Fibroblast of gingiva (primary cell): ENCODE measurements at regions not wholly inside any gene's neighbourhood (a gene's known extent, or its start where the extent isn't known, plus 50 kb on each side); places are given as distances from the start of the nearest gene placed in this dataset.
"Not testable (repeated sequence)": the region's sequence is repeated elsewhere in the genome, so short reads cannot be mapped to it uniquely, and the experiment has no call there.

Experiments
- DNase-seq: peaks from one replicate; pipeline ENCODE4 v3.0.0-alpha.2; 2011; ENCODE audit warnings: low read depth

GRCh38 chr14:88929656-88930436, 105.4 kb downstream of the TTC8 start:
- no peak for DNase-seq

DNA sequence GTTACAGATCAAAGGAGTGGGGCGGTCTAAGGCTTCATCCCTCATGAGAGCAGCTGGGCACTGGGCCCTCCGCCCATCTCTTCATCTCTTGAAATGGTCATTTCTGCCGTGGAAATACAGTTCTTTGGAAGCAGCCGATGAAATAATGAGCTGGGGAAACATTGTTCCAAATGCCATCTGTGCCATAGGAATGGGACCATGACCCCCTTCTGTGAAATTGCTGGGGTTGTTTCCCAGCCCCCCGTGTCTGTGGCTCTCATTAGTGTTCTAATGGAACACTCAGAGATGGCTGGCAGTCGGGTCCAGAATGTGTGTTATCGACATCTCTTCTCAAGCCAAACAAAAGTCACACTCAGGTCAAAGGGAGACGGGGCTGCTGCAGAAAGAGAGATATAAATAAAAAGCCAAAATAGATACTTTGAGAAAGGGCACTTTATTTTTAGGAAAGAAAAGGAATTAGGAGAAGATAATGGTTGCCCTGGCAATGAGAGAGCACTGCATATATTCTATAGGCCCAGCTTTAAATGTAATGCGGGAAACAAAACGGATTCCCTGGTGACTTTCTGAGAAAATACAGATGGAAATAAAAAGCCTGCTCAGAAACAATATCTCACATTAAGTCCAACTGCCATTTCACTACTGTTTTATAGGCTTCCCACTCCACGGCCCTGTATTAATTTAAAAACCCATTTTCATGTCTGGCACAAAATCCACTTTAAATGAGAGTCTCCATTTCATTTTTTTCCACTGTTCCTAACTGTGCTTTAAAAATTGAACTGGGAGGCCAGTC, 107.1 kb downstream of the TTC8 start:
- no peak for DNase-seq

GRCh38 chr14:88933191-88933590, 108.7 kb downstream of the TTC8 start:
- no peak for DNase-seq

- no peak for DNase-seq
These were observed 109.9 kb downstream of the TTC8 start for GRCh38 chr14:88934351-88934806.

- DNase-seq: no peak
These were observed 110.6 kb downstream of the TTC8 start for GRCh38 chr14:88935083-88935482.

- no peak for DNase-seq
These were observed 113.3 kb downstream of the TTC8 start for GRCh38 chr14:88937706-88938105.

GRCh38 chr14:88940671-88941070, 116.2 kb downstream of the TTC8 start:
- no peak for DNase-seq

DNA sequence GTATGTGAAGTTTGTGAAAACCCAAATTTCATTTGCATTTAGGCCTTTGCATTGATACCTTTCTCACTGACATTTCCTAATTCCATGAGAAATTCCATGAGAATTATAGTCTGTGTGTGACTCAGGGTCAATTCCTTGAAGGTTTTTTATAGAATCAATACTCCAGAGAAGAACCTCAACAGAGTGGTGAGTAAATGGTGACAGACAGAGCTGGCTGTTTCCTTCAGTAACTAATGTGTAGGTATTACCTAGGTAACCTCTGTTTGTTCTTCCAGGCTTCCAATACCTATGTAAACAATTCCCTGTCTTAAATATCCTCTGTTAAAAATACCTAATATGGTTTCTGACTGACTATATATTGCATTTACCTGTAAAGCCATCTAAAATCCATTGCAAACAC, 117.0 kb downstream of the TTC8 start:
- no peak for DNase-seq

- no peak for DNase-seq
These were observed 123.5 kb downstream of the TTC8 start for GRCh38 chr14:88947646-88948598.

GRCh38 chr14:88950069-88950468, 125.6 kb downstream of the TTC8 start:
- DNase-seq: no peak

DNA sequence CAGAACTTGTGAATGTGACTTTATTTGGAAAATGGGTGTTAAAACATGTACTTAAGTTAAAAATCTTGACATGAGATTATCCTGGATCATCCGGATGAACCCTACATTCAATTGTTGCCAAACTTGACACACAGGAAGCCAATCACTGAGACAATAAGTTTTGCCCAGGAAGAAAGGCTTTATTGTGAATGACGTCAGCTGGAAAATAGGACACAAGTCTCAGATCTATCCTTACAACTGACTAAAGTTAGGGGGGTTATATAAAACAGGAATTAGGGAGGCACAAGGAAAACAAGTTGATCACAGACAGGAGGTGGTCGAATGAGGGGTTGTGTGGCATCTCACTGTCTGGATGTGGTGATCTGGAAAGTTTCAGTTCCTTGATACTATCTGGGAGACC, 126.9 kb downstream of the TTC8 start:
- no peak for DNase-seq

DNA sequence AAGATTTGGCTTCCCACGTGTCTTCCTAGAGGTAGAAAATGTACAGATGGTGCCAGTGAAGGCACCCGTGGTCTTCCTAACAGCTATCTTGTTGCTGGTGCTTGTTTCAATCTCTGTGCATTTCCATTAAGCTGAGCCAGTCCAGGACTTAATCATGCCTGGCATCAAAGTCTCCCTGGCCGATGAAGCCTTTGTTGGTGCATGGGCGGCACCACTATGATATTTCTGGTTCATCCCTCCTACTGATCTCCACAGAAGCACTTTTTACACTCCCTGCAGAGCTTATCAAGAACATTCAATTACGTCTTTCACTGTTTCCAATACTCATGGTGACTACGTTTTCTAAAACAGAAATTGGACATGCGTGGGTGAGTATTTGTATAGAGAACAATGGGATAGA, 128.4 kb downstream of the TTC8 start:
- no peak for DNase-seq

GRCh38 chr14:88955455-88955854, 131.0 kb downstream of the TTC8 start:
- no peak for DNase-seq

DNA sequence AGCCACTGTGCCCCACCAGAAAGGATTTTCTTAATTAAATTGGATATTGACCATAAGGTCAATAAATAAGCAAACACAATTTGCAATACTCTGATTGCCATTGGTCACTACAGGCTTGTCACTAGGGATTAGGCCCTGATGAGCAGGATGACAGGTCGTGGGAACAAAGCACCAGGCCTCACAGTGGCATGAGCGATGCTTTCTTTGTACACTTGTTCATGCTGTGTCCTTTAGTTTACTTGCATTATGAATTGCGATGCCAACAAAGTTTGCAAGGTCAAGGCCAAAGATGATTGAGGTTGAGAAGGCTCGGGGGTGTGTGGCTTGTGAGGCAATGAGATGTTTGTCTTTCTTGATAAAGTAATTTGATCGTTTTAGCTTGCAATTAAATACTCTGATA, 136.0 kb downstream of the TTC8 start:
- no peak for DNase-seq

GRCh38 chr14:88961214-88961613, 136.8 kb downstream of the TTC8 start:
- DNase-seq: no peak

GRCh38 chr14:88962356-88962755, 137.9 kb downstream of the TTC8 start:
- DNase-seq: no peak

- no peak for DNase-seq
These were observed 142.8 kb downstream of the TTC8 start for GRCh38 chr14:88967299-88967698.

GRCh38 chr14:88975043-88975830, 150.8 kb downstream of the TTC8 start:
- no peak for DNase-seq

DNA sequence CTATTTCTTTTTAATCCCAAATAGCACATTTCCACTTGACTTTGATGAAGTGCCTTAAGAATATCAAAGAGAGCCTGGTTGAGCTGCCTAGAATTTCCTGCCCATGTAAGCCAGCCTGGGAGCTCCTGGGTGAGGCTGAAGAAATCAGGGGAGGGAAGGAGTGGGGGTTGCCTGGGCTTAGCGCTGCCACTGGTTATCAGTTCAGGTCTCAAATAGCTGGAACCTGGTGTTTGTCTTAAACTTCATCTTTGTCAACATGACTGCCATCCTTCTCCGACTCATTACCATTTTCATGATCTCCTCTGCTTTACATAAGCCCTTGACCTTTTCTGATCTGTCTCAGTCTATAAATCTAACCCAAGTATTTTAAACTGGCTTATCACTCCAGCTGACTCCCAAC, 151.5 kb downstream of the TTC8 start:
- no peak for DNase-seq

DNA sequence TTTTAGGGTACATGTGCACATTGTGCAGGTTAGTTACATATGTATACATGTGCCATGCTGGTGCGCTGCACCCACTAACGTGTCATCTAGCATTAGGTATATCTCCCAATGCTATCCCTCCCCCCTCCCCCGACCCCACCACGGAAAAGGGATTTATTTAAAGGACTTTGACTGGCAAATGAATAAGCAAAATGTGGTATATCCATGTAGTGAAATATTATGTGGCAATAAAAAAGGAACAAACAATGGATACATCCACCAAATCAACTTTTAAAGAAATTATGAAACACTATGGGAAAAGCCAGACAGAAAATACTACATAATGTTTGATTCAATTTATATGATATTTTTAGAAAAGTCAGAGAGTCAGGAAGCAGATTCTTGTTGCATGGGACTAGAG, 156.5 kb downstream of the TTC8 start:
- DNase-seq: not testable (repeated sequence)

- DNase-seq: no peak
These were observed 157.5 kb downstream of the TTC8 start for GRCh38 chr14:88981948-88982347.
